ENCODE measurements at regions not wholly inside any gene's neighbourhood (a gene's known extent, or its start where the extent isn't known, plus 50 kb on each side); places are given as distances from the start of the nearest gene placed in this dataset.

GRCh38 chr16:87042551-87043230, 274.5 kb downstream of the C16orf95 start:
- no peak for DNase-seq
- no peak overlapping the region for H2AK5ac ChIP-seq (ENCODE audit: low read length)
- no peak overlapping the region for H3K4me2 ChIP-seq (ENCODE audit: low read length)
- peaks cover 2% of the 10 kb centered on the region for H3K4me1 ChIP-seq (ENCODE audit: control insufficient read depth, low read depth, low read length)
- no peaks in the 10 kb centered on the region for H3K36me3 ChIP-seq (ENCODE audit: control insufficient read depth, insufficient read depth, low read length)
- no peak overlapping the region for H4K5ac ChIP-seq (ENCODE audit: low read length)
- H3K23ac ChIP-seq (ENCODE audit: low read length): no peak overlapping the region
- H3K4ac ChIP-seq (ENCODE audit: low read depth, low read length): no peak overlapping the region
- no peak overlapping the region for H3K18ac ChIP-seq (ENCODE audit: low read length)
- H3K79me2 ChIP-seq (ENCODE audit: control insufficient read depth, insufficient read depth, low read length): no peaks in the 10 kb centered on the region
- no peaks in the 10 kb centered on the region for H3K79me1 ChIP-seq (ENCODE audit: low read length)
- no peaks in the 10 kb centered on the region for H3K27me3 ChIP-seq (ENCODE audit: insufficient read depth, low read length, poor library complexity)
- WGBS (ENCODE audit: extremely low coverage, insufficient coverage, low lambda C conversion rate): no CpG with 5 or more reads among the region's 20 CpGs
- H2BK5ac ChIP-seq (ENCODE audit: low read length): no peak overlapping the region
- H3K9ac ChIP-seq (ENCODE audit: low read length): no peak overlapping the region
- H2BK15ac ChIP-seq (replicated peaks; ENCODE audit: low read depth): no peak overlapping the region
- no peak overlapping the region for H2BK120ac ChIP-seq (ENCODE audit: low read depth, low read length)
- no peak overlapping the region for H3K4me3 ChIP-seq (ENCODE audit: low read length)
- H3K27ac ChIP-seq (ENCODE audit: low read depth, low read length): no peak overlapping the region
- no peak overlapping the region for H4K8ac ChIP-seq (ENCODE audit: low read depth, low read length)
- H3K56ac ChIP-seq (ENCODE audit: low read length): no peak overlapping the region

DNA sequence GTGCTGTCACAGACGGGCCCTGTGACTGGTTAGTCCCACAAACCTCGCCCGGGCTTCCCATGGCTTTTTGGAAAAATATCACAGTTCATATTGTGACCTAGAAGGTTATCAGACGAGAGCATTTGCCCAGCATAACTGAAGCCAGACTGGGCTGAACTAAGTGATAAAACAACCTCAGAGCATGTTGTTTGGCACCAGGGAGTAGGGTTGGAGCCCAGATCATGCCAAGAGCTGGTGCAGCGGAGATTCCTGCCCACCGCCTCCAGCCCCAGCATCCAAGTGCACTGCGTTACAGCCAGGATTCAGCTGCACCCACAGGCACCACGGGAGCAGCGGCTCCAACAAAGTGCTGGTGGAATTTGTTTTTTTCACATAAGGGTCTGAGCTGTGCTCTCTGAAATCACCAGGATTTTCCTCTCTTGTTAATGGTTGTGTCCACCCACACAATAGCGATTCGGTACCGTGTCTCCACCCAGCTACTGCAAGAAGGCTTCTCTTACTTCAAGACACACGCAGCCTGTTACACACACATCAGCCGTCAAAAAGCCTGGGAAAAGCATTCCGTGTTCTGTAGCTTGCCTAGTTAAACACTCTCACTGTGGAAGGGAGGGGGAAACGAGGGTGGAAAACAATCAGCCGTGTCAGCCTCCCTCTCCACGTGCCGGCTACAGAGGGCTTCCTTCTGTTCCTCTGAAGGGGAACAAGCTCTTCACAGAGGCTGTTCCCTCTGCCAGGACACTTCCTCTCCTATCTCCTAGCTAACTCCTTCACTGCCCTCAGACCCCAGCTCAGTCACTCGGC, 273.8 kb downstream of the C16orf95 start:
- WGBS (ENCODE audit: extremely low coverage, insufficient coverage, low lambda C conversion rate): no CpG with 5 or more reads among the region's 20 CpGs
- Histone ChIP-seq H2BK5ac (ENCODE audit: low read length) (no peak overlapping the region), H3K4ac (ENCODE audit: low read depth, low read length) (no peak overlapping the region), H3K9ac (ENCODE audit: low read length) (no peak overlapping the region), H3K4me1 (ENCODE audit: control insufficient read depth, low read depth, low read length) (peaks cover 2% of the 10 kb centered on the region), H3K79me2 (ENCODE audit: control insufficient read depth, insufficient read depth, low read length) (no peaks in the 10 kb centered on the region), H4K8ac (ENCODE audit: low read depth, low read length) (no peak overlapping the region), H2BK15ac (replicated peaks; ENCODE audit: low read depth) (no peak overlapping the region), H3K36me3 (ENCODE audit: control insufficient read depth, insufficient read depth, low read length) (no peaks in the 10 kb centered on the region), H2AK5ac (ENCODE audit: low read length) (no peak overlapping the region), H3K27ac (ENCODE audit: low read depth, low read length) (no peak overlapping the region), H3K56ac (ENCODE audit: low read length) (no peak overlapping the region), H4K5ac (ENCODE audit: low read length) (no peak overlapping the region), H2BK120ac (ENCODE audit: low read depth, low read length) (no peak overlapping the region), H3K79me1 (ENCODE audit: low read length) (no peaks in the 10 kb centered on the region), H3K27me3 (ENCODE audit: insufficient read depth, low read length, poor library complexity) (no peaks in the 10 kb centered on the region), H3K23ac (ENCODE audit: low read length) (no peak overlapping the region), H3K18ac (ENCODE audit: low read length) (no peak overlapping the region), H3K4me2 (ENCODE audit: low read length) (no peak overlapping the region), H3K4me3 (ENCODE audit: low read length) (no peak overlapping the region)
- no peak for DNase-seq

- no peak overlapping the region for H3K4ac ChIP-seq (ENCODE audit: low read depth, low read length)
- H3K4me2 ChIP-seq (ENCODE audit: low read length): no peak overlapping the region
- no peaks in the 10 kb centered on the region for H3K79me2 ChIP-seq (ENCODE audit: control insufficient read depth, insufficient read depth, low read length)
- H2BK5ac ChIP-seq (ENCODE audit: low read length): no peak overlapping the region
- no peak overlapping the region for H2BK120ac ChIP-seq (ENCODE audit: low read depth, low read length)
- WGBS (ENCODE audit: extremely low coverage, insufficient coverage, low lambda C conversion rate): no CpG with 5 or more reads among the region's 8 CpGs
- H3K23ac ChIP-seq (ENCODE audit: low read length): no peak overlapping the region
- H3K56ac ChIP-seq (ENCODE audit: low read length): no peak overlapping the region
- H3K79me1 ChIP-seq (ENCODE audit: low read length): no peaks in the 10 kb centered on the region
- H3K27me3 ChIP-seq (ENCODE audit: insufficient read depth, low read length, poor library complexity): no peaks in the 10 kb centered on the region
- H3K4me3 ChIP-seq (ENCODE audit: low read length): no peak overlapping the region
- no peak overlapping the region for H4K5ac ChIP-seq (ENCODE audit: low read length)
- H3K36me3 ChIP-seq (ENCODE audit: control insufficient read depth, insufficient read depth, low read length): no peaks in the 10 kb centered on the region
- no peak overlapping the region for H2AK5ac ChIP-seq (ENCODE audit: low read length)
- no peak for DNase-seq
- H3K27ac ChIP-seq (ENCODE audit: low read depth, low read length): no peak overlapping the region
- H2BK15ac ChIP-seq (replicated peaks; ENCODE audit: low read depth): no peak overlapping the region
- no peak overlapping the region for H3K18ac ChIP-seq (ENCODE audit: low read length)
- H3K9ac ChIP-seq (ENCODE audit: low read length): no peak overlapping the region
- no peak overlapping the region for H4K8ac ChIP-seq (ENCODE audit: low read depth, low read length)
- peaks cover 2% of the 10 kb centered on the region for H3K4me1 ChIP-seq (ENCODE audit: control insufficient read depth, low read depth, low read length)
Observed at GRCh38 chr16:87044032-87044382, 273.2 kb downstream of the C16orf95 start.

DNA sequence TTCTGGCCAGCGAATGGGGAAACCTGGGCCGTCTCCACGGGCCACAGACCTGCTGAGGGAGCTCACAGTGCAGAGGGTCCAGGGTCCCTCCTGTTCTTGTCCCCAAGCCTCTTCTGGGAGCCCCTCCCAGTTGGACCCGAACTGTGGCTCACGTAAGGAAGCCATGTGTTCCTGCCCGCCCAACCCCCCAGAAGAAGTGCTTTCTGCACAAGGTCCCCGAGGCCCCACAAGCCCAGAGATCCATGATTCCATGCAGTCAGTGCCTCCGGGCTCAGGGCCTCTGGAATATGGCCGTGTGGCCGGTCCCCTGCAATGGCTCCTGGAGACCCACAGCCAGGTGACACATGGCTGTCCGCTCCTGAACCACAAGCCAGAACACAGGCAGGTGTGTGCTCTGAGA, 272.4 kb downstream of the C16orf95 start:
- no peak overlapping the region for H2AK5ac ChIP-seq (ENCODE audit: low read length)
- no peak overlapping the region for H3K18ac ChIP-seq (ENCODE audit: low read length)
- no peak overlapping the region for H2BK5ac ChIP-seq (ENCODE audit: low read length)
- no peak overlapping the region for H3K56ac ChIP-seq (ENCODE audit: low read length)
- H3K79me2 ChIP-seq (ENCODE audit: control insufficient read depth, insufficient read depth, low read length): no peaks in the 10 kb centered on the region
- H3K23ac ChIP-seq (ENCODE audit: low read length): no peak overlapping the region
- no peaks in the 10 kb centered on the region for H3K27me3 ChIP-seq (ENCODE audit: insufficient read depth, low read length, poor library complexity)
- H3K4me2 ChIP-seq (ENCODE audit: low read length): no peak overlapping the region
- H3K79me1 ChIP-seq (ENCODE audit: low read length): no peaks in the 10 kb centered on the region
- H4K8ac ChIP-seq (ENCODE audit: low read depth, low read length): no peak overlapping the region
- H3K4ac ChIP-seq (ENCODE audit: low read depth, low read length): no peak overlapping the region
- H3K27ac ChIP-seq (ENCODE audit: low read depth, low read length): no peak overlapping the region
- H3K36me3 ChIP-seq (ENCODE audit: control insufficient read depth, insufficient read depth, low read length): no peaks in the 10 kb centered on the region
- no CpG with 5 or more reads among the region's 11 CpGs for WGBS (ENCODE audit: extremely low coverage, insufficient coverage, low lambda C conversion rate)
- no peak overlapping the region for H2BK15ac ChIP-seq (replicated peaks; ENCODE audit: low read depth)
- no peak for DNase-seq
- no peak overlapping the region for H2BK120ac ChIP-seq (ENCODE audit: low read depth, low read length)
- H3K9ac ChIP-seq (ENCODE audit: low read length): no peak overlapping the region
- H3K4me1 ChIP-seq (ENCODE audit: control insufficient read depth, low read depth, low read length): peaks cover 2% of the 10 kb centered on the region
- H4K5ac ChIP-seq (ENCODE audit: low read length): no peak overlapping the region
- no peak overlapping the region for H3K4me3 ChIP-seq (ENCODE audit: low read length)

GRCh38 chr16:87045466-87046216, 271.6 kb downstream of the C16orf95 start:
- Histone ChIP-seq H3K36me3 (ENCODE audit: control insufficient read depth, insufficient read depth, low read length) (no peaks in the 10 kb centered on the region), H3K4me3 (ENCODE audit: low read length) (no peak overlapping the region), H3K4me2 (ENCODE audit: low read length) (no peak overlapping the region), H3K79me1 (ENCODE audit: low read length) (no peaks in the 10 kb centered on the region), H3K27ac (ENCODE audit: low read depth, low read length) (no peak overlapping the region), H3K27me3 (ENCODE audit: insufficient read depth, low read length, poor library complexity) (no peaks in the 10 kb centered on the region), H3K23ac (ENCODE audit: low read length) (no peak overlapping the region), H3K18ac (ENCODE audit: low read length) (no peak overlapping the region), H2BK120ac (ENCODE audit: low read depth, low read length) (no peak overlapping the region), H4K8ac (ENCODE audit: low read depth, low read length) (no peak overlapping the region), H3K56ac (ENCODE audit: low read length) (peak overlapping the region; percentile 39), H3K9ac (ENCODE audit: low read length) (no peak overlapping the region), H3K79me2 (ENCODE audit: control insufficient read depth, insufficient read depth, low read length) (no peaks in the 10 kb centered on the region), H3K4me1 (ENCODE audit: control insufficient read depth, low read depth, low read length) (peaks cover 2% of the 10 kb centered on the region), H4K5ac (ENCODE audit: low read length) (no peak overlapping the region), H3K4ac (ENCODE audit: low read depth, low read length) (no peak overlapping the region), H2BK5ac (ENCODE audit: low read length) (no peak overlapping the region), H2BK15ac (replicated peaks; ENCODE audit: low read depth) (no peak overlapping the region), H2AK5ac (ENCODE audit: low read length) (no peak overlapping the region)
- WGBS (ENCODE audit: extremely low coverage, insufficient coverage, low lambda C conversion rate): no CpG with 5 or more reads among the region's 25 CpGs
- no peak for DNase-seq
